RPMI8226 (cell line): ENCODE measurements at regions not wholly inside any gene's neighbourhood (a gene's known extent, or its start where the extent isn't known, plus 50 kb on each side); places are given as distances from the start of the nearest gene placed in this dataset.
"Not testable (repeated sequence)": the region's sequence is repeated elsewhere in the genome, so short reads cannot be mapped to it uniquely, and the experiment has no call there.

Source experiments
- DNase-seq: peaks from one replicate; pipeline ENCODE4 v3.0.0-alpha.2; 2015

GRCh38 chr4:54842656-54843055, 184.9 kb downstream of the KIT start:
- DNase-seq: no peak

GRCh38 chr4:54842226-54842625, 184.5 kb downstream of the KIT start:
- no peak for DNase-seq

- no peak for DNase-seq
Measured at GRCh38 chr4:54840992-54841768, 183.4 kb downstream of the KIT start.

DNA sequence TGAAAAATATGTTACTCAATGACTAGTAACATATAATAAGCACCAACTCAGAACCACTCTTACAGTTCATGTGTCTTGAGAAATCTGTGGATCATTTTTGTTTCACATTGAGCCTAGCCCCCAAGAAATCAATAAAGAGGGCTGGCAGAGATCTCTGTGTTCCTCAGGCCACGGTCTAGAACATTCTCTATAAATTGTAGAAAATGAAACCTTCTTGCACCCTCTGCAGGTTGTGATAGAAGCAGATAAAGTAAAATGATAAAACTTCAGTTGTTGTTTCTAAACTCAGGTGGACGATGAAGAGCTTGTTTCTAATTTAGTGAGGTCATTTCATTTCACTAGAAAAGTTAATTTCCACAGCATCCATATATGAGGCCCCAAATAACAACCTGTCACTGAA, 182.7 kb downstream of the KIT start:
- no peak for DNase-seq

- no peak for DNase-seq
Measured at GRCh38 chr4:54838301-54838700, 180.5 kb downstream of the KIT start.

DNA sequence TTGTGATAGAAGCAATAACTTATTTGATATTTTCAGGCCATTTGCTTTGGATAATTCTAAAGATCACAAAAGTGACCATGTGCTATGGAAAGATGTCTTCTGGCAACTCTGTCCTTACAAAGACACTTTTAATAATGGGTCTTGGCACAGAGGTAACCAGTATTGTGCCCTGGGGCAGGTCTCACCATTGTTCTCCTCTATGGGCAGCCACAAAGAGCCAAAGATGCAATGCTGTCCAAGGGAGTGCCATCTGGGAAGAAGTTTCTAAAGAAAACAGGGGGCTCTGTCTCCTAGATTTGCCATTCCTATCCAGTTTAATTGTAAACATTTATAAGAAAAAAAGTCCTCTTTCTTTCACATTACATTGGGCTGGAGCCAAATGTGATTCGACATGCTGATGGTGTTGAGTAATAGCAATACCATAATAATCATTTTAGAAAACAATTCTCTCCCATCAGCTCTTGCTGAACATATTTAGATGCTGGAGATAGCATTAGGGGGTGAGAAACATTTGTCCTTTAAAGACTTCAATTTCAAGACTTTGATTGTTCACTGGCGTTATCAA, 179.9 kb downstream of the KIT start:
- DNase-seq: no peak

- not testable (repeated sequence) for DNase-seq
Measured at GRCh38 chr4:54828361-54828760, 170.6 kb downstream of the KIT start.

DNA sequence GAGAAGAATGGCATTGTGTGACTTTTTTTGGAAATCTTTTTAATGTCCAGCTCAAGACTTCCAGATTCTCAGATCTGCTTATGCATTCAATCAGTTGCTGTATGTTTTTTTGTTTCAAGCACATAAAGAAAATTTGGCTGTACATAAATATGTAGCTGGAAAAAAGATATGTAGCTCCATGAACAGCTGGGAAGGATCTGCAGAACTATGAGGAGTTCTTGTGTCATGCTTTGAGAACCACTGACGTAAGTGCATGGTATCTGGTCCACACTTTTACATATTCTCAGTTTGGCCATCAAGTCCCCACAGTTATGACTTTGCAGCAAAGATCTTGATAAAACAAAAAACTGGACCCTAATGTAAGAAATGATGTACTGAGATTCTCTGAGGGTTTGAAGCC, 165.9 kb downstream of the KIT start:
- DNase-seq: no peak

DNA sequence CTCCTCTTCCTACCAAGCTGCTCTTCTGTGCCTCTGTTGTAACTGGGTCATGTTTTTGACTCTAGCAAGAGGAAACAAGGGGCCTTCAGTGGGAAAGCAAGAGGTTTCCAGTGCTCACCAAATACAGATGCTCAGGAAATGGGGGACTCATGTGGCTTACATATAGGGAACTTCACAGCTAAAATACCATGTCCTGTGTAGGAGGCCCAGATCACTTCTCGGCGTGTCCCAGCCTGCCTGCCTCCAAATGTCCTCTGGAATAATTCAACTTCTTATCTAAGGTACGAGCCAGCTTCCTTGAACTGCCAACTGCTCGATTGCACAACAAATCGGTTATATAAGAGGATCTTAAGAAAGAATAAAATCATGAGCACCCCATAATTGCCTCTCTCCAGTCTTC, 161.3 kb downstream of the KIT start:
- no peak for DNase-seq

GRCh38 chr4:54818481-54818880, 160.7 kb downstream of the KIT start:
- no peak for DNase-seq

- no peak for DNase-seq
Measured at GRCh38 chr4:54813674-54814073, 155.9 kb downstream of the KIT start.

- DNase-seq: no peak
Measured at GRCh38 chr4:54806351-54806750, 148.6 kb downstream of the KIT start.

DNA sequence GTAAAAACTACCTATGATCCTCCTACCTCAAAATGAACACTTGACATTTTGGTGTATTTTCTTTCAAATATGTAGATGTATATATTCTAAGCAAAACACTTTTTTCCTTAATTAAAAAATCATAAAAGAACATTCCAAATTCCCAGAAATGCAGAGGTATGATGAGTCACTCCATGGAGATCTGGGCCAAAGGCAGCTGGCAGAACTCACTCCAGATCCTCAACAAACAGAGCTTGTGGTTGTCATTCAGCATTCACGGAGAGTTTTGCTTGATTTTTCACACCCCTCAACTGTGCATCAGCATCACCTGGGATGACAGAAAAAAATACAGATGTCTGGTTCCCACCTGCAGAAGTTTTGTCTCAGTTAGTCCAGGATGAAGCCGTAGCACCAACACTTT, 144.6 kb downstream of the KIT start:
- DNase-seq: no peak

DNA sequence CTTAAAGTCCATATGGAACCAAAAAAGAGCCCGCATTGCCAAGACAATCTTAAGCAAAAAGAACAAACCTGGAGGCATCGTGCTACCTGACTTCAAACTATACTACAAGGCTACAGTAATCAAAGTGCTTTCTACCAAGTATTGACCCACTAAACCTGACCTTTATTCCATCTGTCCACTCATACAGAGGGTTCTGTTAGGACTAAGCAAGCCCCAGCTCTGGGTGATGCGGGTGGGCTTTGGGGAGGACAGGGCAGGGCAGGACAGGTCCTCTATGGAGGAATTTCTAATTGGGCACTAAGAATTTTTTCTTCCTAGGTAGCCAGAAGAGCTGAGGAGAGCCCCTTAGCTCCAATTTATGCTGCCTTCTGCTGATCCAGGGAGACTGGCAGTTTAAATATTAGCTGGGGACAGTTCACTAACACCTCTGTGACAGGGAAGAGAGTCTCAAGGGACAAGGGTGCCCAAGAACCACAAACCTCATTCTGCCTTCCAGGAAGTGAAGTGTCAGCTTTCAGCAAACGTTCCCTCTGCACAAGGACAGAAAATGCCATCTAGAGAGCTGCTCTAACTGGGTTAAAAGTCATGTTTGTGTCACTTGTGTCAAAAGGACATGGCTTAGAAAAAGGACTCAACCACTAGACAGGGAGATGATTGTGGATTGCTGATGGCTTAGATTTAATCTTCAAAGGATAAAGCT, 143.2 kb downstream of the KIT start:
- DNase-seq: no peak

- no peak for DNase-seq
Measured at GRCh38 chr4:54794579-54794978, 136.8 kb downstream of the KIT start.

DNA sequence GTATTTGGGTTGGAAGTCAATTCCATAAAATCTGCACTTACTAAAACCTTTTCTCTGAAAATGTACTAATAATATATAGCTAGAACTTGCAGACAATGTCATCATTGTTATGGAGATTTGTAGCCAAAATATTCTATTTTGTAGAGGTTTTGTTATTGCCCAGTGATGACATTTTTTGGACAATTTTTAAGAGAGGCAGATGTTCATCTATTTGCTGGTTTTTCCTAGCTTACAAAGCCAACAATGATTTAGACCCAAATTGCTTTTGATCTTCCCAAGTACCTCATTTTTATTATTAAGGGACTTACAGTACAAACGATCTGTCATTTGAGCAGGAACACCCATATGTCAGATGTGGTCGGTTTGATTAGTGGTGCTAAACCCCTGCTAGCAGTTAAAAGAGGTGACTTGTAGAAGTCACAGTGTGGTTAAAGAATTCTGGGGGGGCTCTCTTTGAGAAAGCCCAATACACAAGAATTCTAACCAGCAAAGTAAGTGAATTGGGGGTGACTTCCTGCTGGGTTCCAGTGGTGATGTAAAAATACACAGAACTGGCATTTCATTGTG, 136.2 kb downstream of the KIT start:
- DNase-seq: no peak
